GM18505 (cell line): ENCODE measurements at regions not wholly inside any gene's neighbourhood (a gene's known extent, or its start where the extent isn't known, plus 50 kb on each side); places are given as distances from the start of the nearest gene placed in this dataset.

Source experiments
- ATAC-seq: cut with Tn5 transposase; IDR thresholded peaks from one replicate; pipeline ENCODE4 v1.9.1; 2021; ENCODE audit not compliant: unreplicated experiment
- POLR2A ChIP-seq: IDR thresholded peaks from 4 replicates; pipeline ENCODE4 v1.6.1; 2011; ENCODE audit warnings: borderline replicate concordance; ENCODE audit not compliant: insufficient read depth, insufficient read length; ENCODE audit errors: extremely low read depth

GRCh38 chr13:86378628-86379027, 579.4 kb upstream of the SLITRK6 start:
- no peak for ATAC-seq
- TF ChIP-seq POLR2A, result no peak

GRCh38 chr13:86383151-86383550, 583.9 kb upstream of the SLITRK6 start:
- ATAC-seq, result no peak
- TF ChIP-seq POLR2A, result no peak

GRCh38 chr13:86383561-86383960, 584.3 kb upstream of the SLITRK6 start:
- ATAC-seq, result no peak
- no peak for TF ChIP-seq POLR2A

GRCh38 chr13:86397635-86398034, 598.4 kb upstream of the SLITRK6 start:
- no peak for ATAC-seq

GRCh38 chr13:86399572-86399971, 600.4 kb upstream of the SLITRK6 start:
- no peak for TF ChIP-seq POLR2A
- ATAC-seq, result no peak

More at GRCh38 chr13:86397635-86398034, 598.4 kb upstream of the SLITRK6 start:
- TF ChIP-seq POLR2A, result no peak

GRCh38 chr13:86402500-86402899, 603.3 kb upstream of the SLITRK6 start:
- no peak for ATAC-seq

GRCh38 chr13:86403181-86403580, 604.0 kb upstream of the SLITRK6 start:
- TF ChIP-seq POLR2A, result no peak
- no peak for ATAC-seq

More at GRCh38 chr13:86402500-86402899, 603.3 kb upstream of the SLITRK6 start:
- TF ChIP-seq POLR2A, result no peak

GRCh38 chr13:86409466-86410241, 610.4 kb upstream of the SLITRK6 start:
- TF ChIP-seq POLR2A, result no peak
- ATAC-seq, result no peak

- ATAC-seq, result no peak
- TF ChIP-seq POLR2A, result no peak
Observed at GRCh38 chr13:86425170-86425815, 626.1 kb upstream of the SLITRK6 start.

- ATAC-seq, result no peak
- TF ChIP-seq POLR2A, result no peak
Observed at GRCh38 chr13:86426437-86426836, 627.2 kb upstream of the SLITRK6 start.

GRCh38 chr13:86429756-86430155, 630.5 kb upstream of the SLITRK6 start:
- ATAC-seq, result no peak
- TF ChIP-seq POLR2A, result no peak

GRCh38 chr13:86438034-86438433, 638.8 kb upstream of the SLITRK6 start:
- ATAC-seq, result no peak

GRCh38 chr13:86445206-86445605, 646.0 kb upstream of the SLITRK6 start:
- no peak for ATAC-seq
- no peak for TF ChIP-seq POLR2A

More at GRCh38 chr13:86438034-86438433, 638.8 kb upstream of the SLITRK6 start:
- no peak for TF ChIP-seq POLR2A

GRCh38 chr13:86445672-86446071, 646.5 kb upstream of the SLITRK6 start:
- ATAC-seq, result no peak
- no peak for TF ChIP-seq POLR2A
